OCI-LY3 (cell line): ENCODE measurements at regions not wholly inside any gene's neighbourhood (a gene's known extent, or its start where the extent isn't known, plus 50 kb on each side); places are given as distances from the start of the nearest gene placed in this dataset.

ENCODE experiments used
- H2AFZ ChIP-seq: fragments of 200-600, 300-600 bp; shearing (Covaris generic); 2 replicates; pipeline ENCODE4 v1.6.0; 2014; ENCODE audit warnings: antibody characterized with exemption, low read depth, low read length
- H3K27ac ChIP-seq: fragments of 200-600, 300-600 bp; sonication (generic); 2 replicates; pipeline ENCODE4 v1.5.1; 2014; ENCODE audit warnings: mild to moderate bottlenecking, low read length, moderate library complexity, mixed read lengths
- H3K27me3 ChIP-seq: fragments of 200-600, 300-600 bp; sonication (generic); 2 replicates; pipeline ENCODE4 v1.6.1; 2014; ENCODE audit warnings: low read depth, low read length, mixed read lengths
- H3K36me3 ChIP-seq: fragments of 200-600, 300-600 bp; sonication (generic); replicated peaks from 2 replicates; pipeline ENCODE3; 2014; ENCODE audit warnings: low read depth, low read length, mixed read lengths
- H3K4me1 ChIP-seq: fragments of 300-600, 200-600 bp; sonication (generic); 2 replicates; pipeline ENCODE4 v1.6.1; 2014; ENCODE audit warnings: low read length, mixed read lengths
- H3K4me2 ChIP-seq: fragments of 200-600, 300-600 bp; sonication (generic); 2 replicates; pipeline ENCODE4 v1.6.1; 2014; ENCODE audit warnings: low read length, mixed read lengths
- H3K4me3 ChIP-seq: fragments of 300-600, 200-600 bp; sonication (generic); 2 replicates; pipeline ENCODE4 v1.5.1; 2014; ENCODE audit warnings: antibody characterized with exemption, mild to moderate bottlenecking, low read length, moderate library complexity
- H3K79me2 ChIP-seq: fragments of 300-600, 200-600 bp; shearing (Covaris generic); 2 replicates; pipeline ENCODE4 v1.6.1; 2014; ENCODE audit warnings: mild to moderate bottlenecking, low read length, mixed read lengths
- H3K9ac ChIP-seq: fragments of 300-600, 200-600 bp; shearing (Covaris generic); 2 replicates; pipeline ENCODE4 v1.6.0; 2014; ENCODE audit warnings: mild to moderate bottlenecking, low read length, moderate library complexity
- H3K9me3 ChIP-seq: fragments of 200-600, 300-600 bp; shearing (Covaris generic); 2 replicates; pipeline ENCODE4 v1.6.1; 2014; ENCODE audit warnings: low read length, mixed read lengths; ENCODE audit not compliant: insufficient read depth
- H4K20me1 ChIP-seq: fragments of 200-600, 300-600 bp; sonication (generic); 2 replicates; pipeline ENCODE4 v1.6.1; 2016; ENCODE audit warnings: low read length, mixed read lengths; ENCODE audit not compliant: insufficient read depth
- CTCF ChIP-seq: fragments of 200-600, 300-600 bp; sonication (generic); IDR thresholded peaks from 2 replicates; pipeline ENCODE4 v1.5.1; 2014; ENCODE audit warnings: antibody characterized with exemption, low read length, low read depth
- EZH2phosphoT487 ChIP-seq: fragments of 200-600 bp; shearing (Covaris generic); IDR thresholded peaks from 2 replicates; pipeline ENCODE4 v1.6.1; 2018; ENCODE audit warnings: antibody characterized with exemption, mixed run types, low read depth

GRCh38 chr7:49287653-49288052 is 363.3 kb downstream of the CDC14C start:
- H3K4me1 ChIP-seq = no peaks in the 10 kb centered on the region
- TF ChIP-seq EZH2phosphoT487 = no peak
- TF ChIP-seq CTCF = no peak
- H3K27me3 ChIP-seq = no peaks in the 10 kb centered on the region; the same call in 1 of the 2 replicates
- H2AFZ ChIP-seq = no peak overlapping the region
- no peaks in the 10 kb centered on the region for H3K9me3 ChIP-seq
- no peaks in the 10 kb centered on the region for H3K36me3 ChIP-seq
- no peaks in the 10 kb centered on the region for H3K79me2 ChIP-seq
- no peak overlapping the region for H3K27ac ChIP-seq
- no peak overlapping the region for H3K4me2 ChIP-seq
- H3K9ac ChIP-seq = no peak overlapping the region
- H3K4me3 ChIP-seq = no peak overlapping the region
- H4K20me1 ChIP-seq = no peaks in the 10 kb centered on the region

DNA sequence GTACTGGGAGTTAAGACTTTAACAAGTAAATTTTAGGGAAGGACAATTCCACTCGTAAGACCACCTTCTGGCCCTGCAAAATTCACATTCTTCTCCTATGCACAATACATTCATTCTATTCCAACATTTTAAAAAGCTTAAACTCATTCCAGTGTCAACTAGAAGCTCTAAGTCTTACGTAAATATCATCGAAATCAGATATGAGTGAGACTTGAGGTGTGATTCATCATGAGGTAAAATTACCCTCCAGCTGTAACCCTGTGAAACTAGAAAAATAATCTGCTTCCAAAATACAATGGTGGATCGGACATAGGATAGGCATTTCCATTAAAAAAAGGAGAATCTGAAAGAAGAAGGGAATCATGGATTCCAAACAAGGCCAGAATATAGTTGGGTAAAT is 370.3 kb downstream of the CDC14C start:
- Histone ChIP-seq H3K4me1 (no peaks in the 10 kb centered on the region), H3K36me3 (no peaks in the 10 kb centered on the region), H3K4me2 (no peak overlapping the region), H3K9me3 (no peaks in the 10 kb centered on the region), H3K9ac (no peak overlapping the region), H3K79me2 (no peaks in the 10 kb centered on the region), H3K27me3 (no peaks in the 10 kb centered on the region), H3K4me3 (no peak overlapping the region), H4K20me1 (no peaks in the 10 kb centered on the region), H3K27ac (no peak overlapping the region), H2AFZ (no peak overlapping the region)
- TF ChIP-seq CTCF (no peak), EZH2phosphoT487 (no peak)

DNA sequence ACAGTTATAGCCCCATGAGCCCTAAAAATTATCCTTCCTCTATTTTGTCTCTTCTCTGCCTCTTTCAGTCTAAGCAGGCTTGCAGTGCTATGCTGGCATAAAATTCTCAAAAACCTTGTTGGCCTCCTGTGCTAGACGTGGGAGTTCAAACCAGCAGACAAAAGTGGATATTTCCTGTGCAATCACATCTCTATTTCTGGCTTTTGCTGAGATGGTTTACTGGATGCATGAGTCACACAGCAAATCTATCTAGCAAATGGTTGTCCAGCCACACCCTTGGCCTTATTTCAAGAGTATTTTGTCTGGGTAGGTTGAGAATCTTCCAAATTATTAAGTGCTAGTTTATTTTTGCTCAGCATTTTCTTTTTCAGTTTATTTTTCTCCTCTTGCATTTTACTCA is 370.8 kb downstream of the CDC14C start:
- Histone ChIP-seq H3K4me2 (no peak overlapping the region), H3K9ac (no peak overlapping the region), H3K79me2 (no peaks in the 10 kb centered on the region), H3K36me3 (no peaks in the 10 kb centered on the region), H3K27ac (no peak overlapping the region), H2AFZ (no peak overlapping the region), H3K4me1 (no peaks in the 10 kb centered on the region), H3K27me3 (no peaks in the 10 kb centered on the region), H3K9me3 (no peaks in the 10 kb centered on the region), H4K20me1 (no peaks in the 10 kb centered on the region), H3K4me3 (no peak overlapping the region)
- TF ChIP-seq EZH2phosphoT487 = no peak
- no peak for TF ChIP-seq CTCF

DNA sequence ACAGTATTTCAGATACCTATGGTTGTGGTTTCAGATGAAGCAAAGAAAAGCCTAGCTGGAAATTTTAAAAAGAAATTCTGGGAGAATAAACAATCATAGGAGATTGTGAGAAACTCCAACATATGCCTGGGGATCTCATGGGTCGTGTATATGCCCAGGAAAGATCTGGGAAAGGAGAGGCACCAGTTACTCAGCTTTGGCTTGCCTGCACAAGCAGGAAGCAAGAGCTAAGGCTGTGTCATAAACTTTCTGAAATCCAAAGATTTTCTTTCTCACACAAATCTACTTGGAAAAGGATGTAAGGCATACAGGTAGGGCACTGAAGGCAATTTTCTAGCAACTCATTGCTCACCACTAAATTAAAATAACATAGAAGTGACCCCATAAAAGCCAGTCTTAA is 373.6 kb downstream of the CDC14C start:
- TF ChIP-seq CTCF = no peak
- TF ChIP-seq EZH2phosphoT487 = no peak

More for the DNA sequence above, 373.6 kb downstream of the CDC14C start:
- H3K9me3 ChIP-seq = no peaks in the 10 kb centered on the region
- no peak overlapping the region for H3K27ac ChIP-seq
- H3K36me3 ChIP-seq = no peaks in the 10 kb centered on the region
- H3K79me2 ChIP-seq = no peaks in the 10 kb centered on the region
- H3K27me3 ChIP-seq = no peaks in the 10 kb centered on the region
- no peak overlapping the region for H3K4me3 ChIP-seq
- no peaks in the 10 kb centered on the region for H3K4me1 ChIP-seq
- no peak overlapping the region for H2AFZ ChIP-seq
- no peak overlapping the region for H3K4me2 ChIP-seq
- no peaks in the 10 kb centered on the region for H4K20me1 ChIP-seq
- no peak overlapping the region for H3K9ac ChIP-seq
